ENCODE measurements at regions not wholly inside any gene's neighbourhood (a gene's known extent, or its start where the extent isn't known, plus 50 kb on each side); places are given as distances from the start of the nearest gene placed in this dataset.

DNA sequence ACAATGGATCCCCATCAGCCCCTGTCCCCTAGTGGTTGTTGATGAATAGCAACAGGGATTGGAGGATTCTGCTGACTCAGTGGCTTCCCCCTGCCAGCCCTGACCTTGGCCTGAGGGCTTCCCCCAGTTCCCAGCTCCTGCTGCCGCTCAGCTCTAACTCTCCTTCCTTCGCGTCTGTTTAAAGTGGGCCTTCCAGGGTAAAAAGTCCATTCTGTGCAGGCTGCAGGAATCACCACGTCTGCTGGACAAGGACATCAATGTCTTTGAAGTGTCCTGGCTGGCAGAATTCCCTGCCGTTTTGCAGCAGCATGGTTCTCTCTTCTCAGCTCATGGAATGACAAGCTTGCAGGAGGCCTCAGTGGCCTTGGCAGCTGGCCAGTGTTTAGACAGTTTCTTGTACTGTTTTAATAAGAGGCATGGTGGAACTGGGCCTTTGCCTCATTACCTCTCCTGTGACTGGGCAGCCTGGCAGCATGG lies 152.5 kb upstream of the STX18 start:
- Histone ChIP-seq H4K8ac (ENCODE audit: low read depth, low read length) (no peak overlapping the region), H3K36me3 (ENCODE audit: control insufficient read depth in 1 of 2, insufficient read depth in 2 of 2, low read length in 2 of 2) (no peaks in the 10 kb centered on the region), H2BK5ac (ENCODE audit: low read depth, low read length, poor library complexity) (no peak overlapping the region), H2AFZ (ENCODE audit: insufficient read depth, low read length, poor library complexity) (no peak overlapping the region), H3K27ac (ENCODE audit: low read depth, low read length) (no peak overlapping the region), H3K4me3 (ENCODE audit: low read depth, low read length) (no peak overlapping the region), H4K12ac (ENCODE audit: low read depth, low read length) (no peak overlapping the region), H2AK5ac (ENCODE audit: low read length) (no peak overlapping the region), H3K9me3 (ENCODE audit: insufficient read depth, low read depth, low read length) (peaks cover 2% of the 10 kb centered on the region), H2BK120ac (ENCODE audit: insufficient read depth, low read length, poor library complexity) (no peak overlapping the region), H3K4ac (ENCODE audit: low read depth, low read length) (no peak overlapping the region), H3K9ac (ENCODE audit: low read length) (no peak overlapping the region), H3K79me2 (ENCODE audit: control insufficient read depth, insufficient read depth, low read length, poor library complexity) (no peaks in the 10 kb centered on the region), H4K91ac (ENCODE audit: low read depth, low read length) (no peak overlapping the region), H3K18ac (ENCODE audit: low read length) (no peak overlapping the region), H3K79me1 (ENCODE audit: low read length) (no peaks in the 10 kb centered on the region), H3K23ac (ENCODE audit: low read length) (no peak overlapping the region), H3K14ac (ENCODE audit: low read length) (no peak overlapping the region), H3K4me1 (ENCODE audit: control insufficient read depth in 1 of 2, insufficient read depth in 2 of 2, low read length in 2 of 2) (peaks cover 7 to 9% of the 10 kb centered on the region in 2 experiments), H2BK12ac (ENCODE audit: low read length) (no peak overlapping the region), H3K27me3 (ENCODE audit: insufficient read depth, low read length) (no peaks in the 10 kb centered on the region), H3K4me2 (ENCODE audit: low read length) (no peak overlapping the region)
- WGBS (ENCODE audit: extremely low coverage, insufficient coverage, insufficient read length), result no CpG with 5 or more reads among the region's 5 CpGs
- DNase-seq, result no peak

DNA sequence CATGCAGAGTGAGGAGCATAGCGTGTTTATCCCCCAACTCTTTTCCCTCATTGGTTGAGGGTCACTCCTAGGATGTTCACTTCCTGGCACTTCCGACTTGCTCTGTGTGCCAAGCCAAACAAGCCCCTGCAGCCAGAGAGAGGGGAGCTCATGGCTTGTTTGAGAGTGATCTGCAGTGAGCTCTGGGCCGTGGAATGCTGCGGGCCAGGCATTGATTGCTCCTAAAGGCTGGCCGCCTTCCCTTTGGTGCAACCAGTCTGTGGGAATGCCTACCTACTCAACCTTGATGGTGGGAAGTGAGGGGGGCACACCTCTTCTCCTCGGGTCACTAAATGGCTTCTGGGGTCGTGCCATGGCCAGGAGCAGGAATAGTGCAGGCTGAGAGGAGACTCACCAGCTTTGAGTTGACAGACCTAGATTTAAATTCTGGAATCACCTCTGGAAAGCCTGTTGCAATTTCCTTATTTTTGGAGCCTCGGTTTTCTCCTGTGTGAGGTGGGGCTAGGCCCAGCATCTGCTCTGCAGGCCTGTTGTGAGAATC lies 152.0 kb upstream of the STX18 start:
- DNase-seq, result no peak
- no peak overlapping the region for H4K12ac ChIP-seq (ENCODE audit: low read depth, low read length)
- H4K91ac ChIP-seq (ENCODE audit: low read depth, low read length), result no peak overlapping the region
- H2BK5ac ChIP-seq (ENCODE audit: low read depth, low read length, poor library complexity), result no peak overlapping the region
- no peak overlapping the region for H3K4ac ChIP-seq (ENCODE audit: low read depth, low read length)
- peaks cover 7 to 9% of the 10 kb centered on the region in 2 experiments for H3K4me1 ChIP-seq (ENCODE audit: control insufficient read depth in 1 of 2, insufficient read depth in 2 of 2, low read length in 2 of 2)
- H3K27ac ChIP-seq (ENCODE audit: low read depth, low read length), result no peak overlapping the region
- H2AK5ac ChIP-seq (ENCODE audit: low read length), result no peak overlapping the region
- no peak overlapping the region for H3K23ac ChIP-seq (ENCODE audit: low read length)
- no peak overlapping the region for H4K8ac ChIP-seq (ENCODE audit: low read depth, low read length)
- no peak overlapping the region for H2BK12ac ChIP-seq (ENCODE audit: low read length)
- H3K36me3 ChIP-seq (ENCODE audit: control insufficient read depth in 1 of 2, insufficient read depth in 2 of 2, low read length in 2 of 2), result no peaks in the 10 kb centered on the region
- H2AFZ ChIP-seq (ENCODE audit: insufficient read depth, low read length, poor library complexity), result no peak overlapping the region
- H3K4me3 ChIP-seq (ENCODE audit: low read depth, low read length), result no peak overlapping the region
- no peaks in the 10 kb centered on the region for H3K27me3 ChIP-seq (ENCODE audit: insufficient read depth, low read length)
- peaks cover 2% of the 10 kb centered on the region for H3K9me3 ChIP-seq (ENCODE audit: insufficient read depth, low read depth, low read length)
- no peak overlapping the region for H3K14ac ChIP-seq (ENCODE audit: low read length)
- H3K4me2 ChIP-seq (ENCODE audit: low read length), result no peak overlapping the region
- no peak overlapping the region for H3K9ac ChIP-seq (ENCODE audit: low read length)
- no peak overlapping the region for H3K18ac ChIP-seq (ENCODE audit: low read length)
- H3K79me2 ChIP-seq (ENCODE audit: control insufficient read depth, insufficient read depth, low read length, poor library complexity), result no peaks in the 10 kb centered on the region
- no peak overlapping the region for H2BK120ac ChIP-seq (ENCODE audit: insufficient read depth, low read length, poor library complexity)
- no CpG with 5 or more reads among the region's 8 CpGs for WGBS (ENCODE audit: extremely low coverage, insufficient coverage, insufficient read length)
- H3K79me1 ChIP-seq (ENCODE audit: low read length), result no peaks in the 10 kb centered on the region

DNA sequence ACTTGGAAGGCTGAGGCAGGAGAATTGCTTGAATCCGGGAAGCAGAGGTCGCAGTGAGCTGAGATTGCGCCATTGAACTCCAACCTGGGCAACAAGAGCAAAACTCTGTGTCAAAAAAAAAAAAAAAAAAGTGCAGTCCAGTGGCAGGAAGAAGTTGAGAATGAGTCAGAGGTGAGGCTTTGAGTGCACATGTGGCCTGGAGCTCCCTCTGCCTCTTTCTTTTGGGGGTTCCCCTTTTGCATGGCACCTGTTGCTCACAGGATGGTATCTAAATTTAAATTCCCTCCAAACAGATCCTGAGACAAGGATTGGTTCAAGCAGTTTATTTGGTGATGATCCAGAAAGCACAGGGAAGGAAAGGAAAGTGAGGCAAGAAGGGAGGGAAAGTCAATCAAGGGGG lies 151.4 kb upstream of the STX18 start:
- H4K12ac ChIP-seq (ENCODE audit: low read depth, low read length), result no peak overlapping the region
- no peaks in the 10 kb centered on the region for H3K79me1 ChIP-seq (ENCODE audit: low read length)
- H3K36me3 ChIP-seq (ENCODE audit: control insufficient read depth in 1 of 2, insufficient read depth in 2 of 2, low read length in 2 of 2), result no peaks in the 10 kb centered on the region
- H3K14ac ChIP-seq (ENCODE audit: low read length), result no peak overlapping the region
- no peak overlapping the region for H3K9ac ChIP-seq (ENCODE audit: low read length)
- H3K4me1 ChIP-seq (ENCODE audit: control insufficient read depth in 1 of 2, insufficient read depth in 2 of 2, low read length in 2 of 2), result peaks cover 7 to 9% of the 10 kb centered on the region in 2 experiments
- no peak overlapping the region for H3K23ac ChIP-seq (ENCODE audit: low read length)
- H3K18ac ChIP-seq (ENCODE audit: low read length), result no peak overlapping the region
- H3K27ac ChIP-seq (ENCODE audit: low read depth, low read length), result no peak overlapping the region
- H2BK120ac ChIP-seq (ENCODE audit: insufficient read depth, low read length, poor library complexity), result no peak overlapping the region
- no peak overlapping the region for H2AFZ ChIP-seq (ENCODE audit: insufficient read depth, low read length, poor library complexity)
- H2AK5ac ChIP-seq (ENCODE audit: low read length), result no peak overlapping the region
- H4K8ac ChIP-seq (ENCODE audit: low read depth, low read length), result no peak overlapping the region
- H3K4me3 ChIP-seq (ENCODE audit: low read depth, low read length), result no peak overlapping the region
- no peak overlapping the region for H2BK5ac ChIP-seq (ENCODE audit: low read depth, low read length, poor library complexity)
- no CpG with 5 or more reads among the region's 3 CpGs for WGBS (ENCODE audit: extremely low coverage, insufficient coverage, insufficient read length)
- no peak overlapping the region for H3K4me2 ChIP-seq (ENCODE audit: low read length)
- H3K4ac ChIP-seq (ENCODE audit: low read depth, low read length), result no peak overlapping the region
- no peaks in the 10 kb centered on the region for H3K79me2 ChIP-seq (ENCODE audit: control insufficient read depth, insufficient read depth, low read length, poor library complexity)
- H3K27me3 ChIP-seq (ENCODE audit: insufficient read depth, low read length), result no peaks in the 10 kb centered on the region
- no peak for DNase-seq
- H2BK12ac ChIP-seq (ENCODE audit: low read length), result no peak overlapping the region
- peaks cover 2% of the 10 kb centered on the region for H3K9me3 ChIP-seq (ENCODE audit: insufficient read depth, low read depth, low read length)
- no peak overlapping the region for H4K91ac ChIP-seq (ENCODE audit: low read depth, low read length)

DNA sequence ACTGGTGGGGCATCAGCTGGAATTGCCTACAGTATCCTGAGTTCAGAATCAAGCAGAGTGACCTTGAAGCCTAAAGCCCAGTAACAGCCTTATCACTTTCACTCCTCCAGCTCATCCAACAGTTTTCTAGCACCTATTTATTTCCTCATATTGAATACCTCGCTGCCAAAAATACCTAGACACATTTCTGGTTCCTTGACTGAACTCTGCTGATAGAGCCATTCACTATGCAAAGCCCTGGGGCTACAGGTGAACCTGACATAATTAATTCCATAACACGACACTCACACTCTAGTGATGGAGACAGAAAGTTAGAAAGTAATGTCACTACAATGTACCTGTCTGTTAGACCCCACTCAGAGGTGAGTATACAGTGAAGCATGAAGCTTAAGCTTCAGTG lies 149.0 kb upstream of the STX18 start:
- no peak overlapping the region for H3K23ac ChIP-seq (ENCODE audit: low read length)
- no peak overlapping the region for H2BK12ac ChIP-seq (ENCODE audit: low read length)
- DNase-seq, result no peak
- H4K91ac ChIP-seq (ENCODE audit: low read depth, low read length), result no peak overlapping the region
- H3K14ac ChIP-seq (ENCODE audit: low read length), result no peak overlapping the region
- no peak overlapping the region for H4K8ac ChIP-seq (ENCODE audit: low read depth, low read length)
- no peak overlapping the region for H4K12ac ChIP-seq (ENCODE audit: low read depth, low read length)
- no peaks in the 10 kb centered on the region for H3K27me3 ChIP-seq (ENCODE audit: insufficient read depth, low read length)
- no peaks in the 10 kb centered on the region for H3K36me3 ChIP-seq (ENCODE audit: control insufficient read depth in 1 of 2, insufficient read depth in 2 of 2, low read length in 2 of 2)
- H2BK120ac ChIP-seq (ENCODE audit: insufficient read depth, low read length, poor library complexity), result no peak overlapping the region
- no peak overlapping the region for H3K4ac ChIP-seq (ENCODE audit: low read depth, low read length)
- no peak overlapping the region for H3K18ac ChIP-seq (ENCODE audit: low read length)
- no peaks in the 10 kb centered on the region for H3K79me1 ChIP-seq (ENCODE audit: low read length)
- H3K4me1 ChIP-seq (ENCODE audit: control insufficient read depth in 1 of 2, insufficient read depth in 2 of 2, low read length in 2 of 2), result peaks cover 7 to 14% of the 10 kb centered on the region in 2 experiments
- WGBS (ENCODE audit: extremely low coverage, insufficient coverage, insufficient read length), result no CpG with 5 or more reads among the region's 2 CpGs
- no peak overlapping the region for H2AFZ ChIP-seq (ENCODE audit: insufficient read depth, low read length, poor library complexity)
- H3K4me3 ChIP-seq (ENCODE audit: low read depth, low read length), result no peak overlapping the region
- no peak overlapping the region for H3K4me2 ChIP-seq (ENCODE audit: low read length)
- no peak overlapping the region for H2AK5ac ChIP-seq (ENCODE audit: low read length)
- no peak overlapping the region for H3K27ac ChIP-seq (ENCODE audit: low read depth, low read length)
- no peak overlapping the region for H3K9ac ChIP-seq (ENCODE audit: low read length)
- no peaks in the 10 kb centered on the region for H3K79me2 ChIP-seq (ENCODE audit: control insufficient read depth, insufficient read depth, low read length, poor library complexity)
- no peak overlapping the region for H2BK5ac ChIP-seq (ENCODE audit: low read depth, low read length, poor library complexity)
- no peaks in the 10 kb centered on the region for H3K9me3 ChIP-seq (ENCODE audit: insufficient read depth, low read depth, low read length)

All from trophoblast cell (in vitro differentiated cells and primary cell).